RWPE2 (cell line): ENCODE measurements at regions not wholly inside any gene's neighbourhood (a gene's known extent, or its start where the extent isn't known, plus 50 kb on each side); places are given as distances from the start of the nearest gene placed in this dataset.

Source experiments
- ATAC-seq: fragments of 200-7000 bp; cut with Tn5 transposase; 3 replicates; pipeline ENCODE4 v1.9.1; 2021; ENCODE audit warnings: low read depth
- DNase-seq: peaks from one replicate; pipeline ENCODE4 v3.0.0-alpha.2; 2020; ENCODE audit warnings: low spot score
- H3K27ac ChIP-seq: fragments of 450-650 bp; 2 replicates; pipeline ENCODE4 v1.5.1; 2017; ENCODE audit warnings: mild to moderate bottlenecking; ENCODE audit not compliant: poor library complexity, severe bottlenecking
- H3K27me3 ChIP-seq: fragments of 250-450 bp; sonication (Bioruptor Pico); 2 replicates; pipeline ENCODE4 v1.5.1; 2021; ENCODE audit warnings: mild to moderate bottlenecking, moderate library complexity; ENCODE audit not compliant: insufficient read depth, poor library complexity, severe bottlenecking
- H3K36me3 ChIP-seq: fragments of 250-450 bp; sonication (Bioruptor Pico); 2 replicates; pipeline ENCODE4 v1.5.1; 2020; ENCODE audit warnings: low read depth, mild to moderate bottlenecking, moderate library complexity
- H3K4me1 ChIP-seq: fragments of 250-450 bp; sonication (Bioruptor Pico); 2 replicates; pipeline ENCODE4 v1.5.1; 2021; ENCODE audit warnings: mild to moderate bottlenecking, moderate library complexity; ENCODE audit not compliant: insufficient read depth, poor library complexity, severe bottlenecking
- H3K4me3 ChIP-seq: fragments of 250-450 bp; sonication (Bioruptor Pico); 2 replicates; pipeline ENCODE4 v1.5.1; 2021; ENCODE audit warnings: mild to moderate bottlenecking, moderate library complexity; ENCODE audit not compliant: severe bottlenecking
- H3K9me3 ChIP-seq: fragments of 250-450 bp; sonication (Bioruptor Pico); 2 replicates; pipeline ENCODE4 v1.5.1; 2021; ENCODE audit warnings: mild to moderate bottlenecking, moderate library complexity; ENCODE audit not compliant: severe bottlenecking
- TF ChIP-seq, protein P1 (sequence below): fragments of 450-650 bp; IDR thresholded peaks from one replicate; pipeline ENCODE4 v1.5.1; 2017; ENCODE audit warnings: mild to moderate bottlenecking, moderate library complexity; ENCODE audit not compliant: poor library complexity, severe bottlenecking

DNA sequence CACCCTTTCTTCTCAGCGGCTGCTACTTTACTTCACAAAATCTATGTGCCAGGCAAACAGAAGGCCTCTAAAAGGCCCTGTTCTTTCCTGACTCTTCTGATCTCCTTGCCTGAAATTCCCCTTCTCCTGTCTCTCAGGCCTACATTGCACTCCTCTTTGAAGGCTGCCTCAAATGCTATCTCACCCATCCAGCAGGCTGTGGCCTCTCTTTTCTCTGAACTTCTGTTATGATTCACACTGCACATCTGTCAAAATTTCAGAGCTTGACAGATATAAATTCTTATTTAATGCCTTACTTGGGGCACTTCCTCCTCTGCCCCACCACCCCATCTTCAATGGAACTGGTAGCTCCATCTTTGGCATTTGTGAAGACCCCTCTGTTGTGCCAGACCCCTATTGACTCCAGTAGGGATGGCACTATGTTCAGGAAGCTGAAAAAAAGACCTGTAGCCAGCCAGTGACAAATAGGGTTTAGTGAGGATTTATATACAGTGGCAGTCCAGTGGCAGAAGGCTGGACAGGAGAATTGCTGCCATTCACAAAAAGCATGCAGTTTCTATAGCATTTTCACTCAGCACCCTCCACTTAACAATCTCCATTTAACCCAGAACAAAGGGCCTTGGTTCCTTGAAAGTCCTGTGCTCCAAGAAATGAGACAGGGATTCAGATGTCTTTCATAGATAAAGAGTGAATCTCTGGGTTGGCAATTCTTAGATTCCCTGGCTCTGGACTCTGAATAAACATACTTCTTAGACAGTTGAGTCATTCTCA is 415.8 kb upstream of the GRM7 start:
- ATAC-seq (0 out of 3 replicates have a peak, but pooled peaks have one; percentile 21), DNase-seq (no peak)
- TF ChIP-seq, protein P1, sequence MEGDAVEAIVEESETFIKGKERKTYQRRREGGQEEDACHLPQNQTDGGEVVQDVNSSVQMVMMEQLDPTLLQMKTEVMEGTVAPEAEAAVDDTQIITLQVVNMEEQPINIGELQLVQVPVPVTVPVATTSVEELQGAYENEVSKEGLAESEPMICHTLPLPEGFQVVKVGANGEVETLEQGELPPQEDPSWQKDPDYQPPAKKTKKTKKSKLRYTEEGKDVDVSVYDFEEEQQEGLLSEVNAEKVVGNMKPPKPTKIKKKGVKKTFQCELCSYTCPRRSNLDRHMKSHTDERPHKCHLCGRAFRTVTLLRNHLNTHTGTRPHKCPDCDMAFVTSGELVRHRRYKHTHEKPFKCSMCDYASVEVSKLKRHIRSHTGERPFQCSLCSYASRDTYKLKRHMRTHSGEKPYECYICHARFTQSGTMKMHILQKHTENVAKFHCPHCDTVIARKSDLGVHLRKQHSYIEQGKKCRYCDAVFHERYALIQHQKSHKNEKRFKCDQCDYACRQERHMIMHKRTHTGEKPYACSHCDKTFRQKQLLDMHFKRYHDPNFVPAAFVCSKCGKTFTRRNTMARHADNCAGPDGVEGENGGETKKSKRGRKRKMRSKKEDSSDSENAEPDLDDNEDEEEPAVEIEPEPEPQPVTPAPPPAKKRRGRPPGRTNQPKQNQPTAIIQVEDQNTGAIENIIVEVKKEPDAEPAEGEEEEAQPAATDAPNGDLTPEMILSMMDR, result no peak
- no peaks in the 10 kb centered on the region for H3K36me3 ChIP-seq
- no peaks in the 10 kb centered on the region for H3K27me3 ChIP-seq
- no peaks in the 10 kb centered on the region for H3K9me3 ChIP-seq
- H3K4me3 ChIP-seq, result no peak overlapping the region
- no peak overlapping the region for H3K27ac ChIP-seq
- no peaks in the 10 kb centered on the region for H3K4me1 ChIP-seq

DNA sequence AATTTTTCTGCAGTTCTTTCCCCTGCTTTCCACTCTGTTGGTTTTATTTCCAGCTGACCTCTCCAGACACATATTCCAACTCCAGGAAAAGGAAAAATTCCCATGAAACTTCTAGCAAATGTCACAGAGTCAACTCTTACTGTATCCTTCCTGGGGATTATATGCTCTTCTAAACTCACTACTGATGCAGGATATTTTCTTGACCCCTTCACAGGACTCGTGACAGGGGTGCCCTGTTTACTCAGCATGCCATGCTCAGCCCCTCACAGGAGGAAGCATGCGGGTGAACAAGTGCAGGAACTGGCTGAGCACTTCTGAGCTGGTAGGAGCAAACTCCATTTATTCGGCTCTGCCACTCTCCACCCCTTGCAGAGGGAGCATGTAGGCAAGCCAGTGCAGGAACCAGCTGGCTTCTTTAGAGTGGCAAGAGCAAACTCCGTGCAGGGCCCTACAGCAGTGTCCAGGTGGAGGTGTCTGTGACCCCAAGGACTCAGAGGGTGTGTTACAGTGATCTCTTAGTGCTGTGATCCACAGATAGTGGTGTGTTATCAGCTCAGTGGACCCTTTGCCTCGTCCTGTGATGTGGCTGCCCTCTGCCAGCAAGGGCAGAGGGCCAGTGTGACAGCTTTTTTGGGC is 413.6 kb upstream of the GRM7 start:
- no peaks in the 10 kb centered on the region for H3K4me1 ChIP-seq
- no peaks in the 10 kb centered on the region for H3K9me3 ChIP-seq
- H3K4me3 ChIP-seq, result no peak overlapping the region
- no peak overlapping the region for H3K27ac ChIP-seq
- no peaks in the 10 kb centered on the region for H3K27me3 ChIP-seq
- no peak; the same call in 2 of the 3 replicates for ATAC-seq
- H3K36me3 ChIP-seq, result no peaks in the 10 kb centered on the region
- TF ChIP-seq, protein P1, result no peak
- DNase-seq, result no peak

DNA sequence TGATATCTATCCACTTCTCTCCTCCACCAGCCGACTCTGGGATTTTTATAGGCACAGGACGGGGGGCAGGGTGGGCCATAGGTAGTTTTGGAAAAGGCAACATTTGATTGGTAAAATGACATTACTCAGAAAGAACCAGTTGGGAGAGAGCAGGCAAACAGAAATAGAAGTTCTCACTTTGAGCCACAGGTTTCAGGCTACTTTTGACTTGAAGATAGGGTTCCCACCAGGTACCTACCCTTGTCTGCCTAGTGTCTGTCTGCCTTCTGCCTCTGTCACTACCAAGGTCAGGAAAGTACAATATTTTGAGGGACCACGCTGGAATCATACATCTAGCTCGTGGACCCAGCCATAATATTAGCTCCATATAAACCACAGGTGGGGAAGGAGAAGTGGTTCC is 412.9 kb upstream of the GRM7 start:
- H3K9me3 ChIP-seq, result no peaks in the 10 kb centered on the region
- no peak overlapping the region for H3K4me3 ChIP-seq
- no peaks in the 10 kb centered on the region for H3K4me1 ChIP-seq
- H3K27me3 ChIP-seq, result no peaks in the 10 kb centered on the region
- H3K27ac ChIP-seq, result no peak overlapping the region
- TF ChIP-seq, protein P1, result no peak
- ATAC-seq, result no peak
- DNase-seq, result no peak
- H3K36me3 ChIP-seq, result no peaks in the 10 kb centered on the region

DNA sequence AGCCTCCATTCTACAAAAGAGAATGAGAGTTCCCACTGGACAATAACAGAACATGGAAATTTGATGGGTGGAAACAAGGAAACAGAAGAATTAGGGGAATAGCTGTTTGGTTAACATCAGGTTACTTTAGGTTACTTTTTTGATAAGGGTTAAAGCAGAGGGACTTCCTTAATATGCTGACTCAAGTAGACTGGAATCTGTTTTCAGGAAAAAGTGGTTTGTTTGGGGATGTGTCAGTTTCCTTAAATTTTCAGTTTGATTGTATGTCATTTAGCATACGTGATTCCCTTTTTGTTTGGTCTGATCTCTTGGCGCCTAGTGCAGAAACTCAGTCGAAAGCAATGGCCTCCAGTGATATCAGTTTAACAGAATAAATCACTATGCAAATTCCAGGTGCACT is 411.8 kb upstream of the GRM7 start:
- Histone ChIP-seq H3K27ac (no peak overlapping the region), H3K4me1 (no peaks in the 10 kb centered on the region), H3K36me3 (no peaks in the 10 kb centered on the region), H3K9me3 (no peaks in the 10 kb centered on the region), H3K27me3 (no peaks in the 10 kb centered on the region), H3K4me3 (no peak overlapping the region)
- ATAC-seq (no peak), DNase-seq (no peak)
- TF ChIP-seq, protein P1, result no peak

DNA sequence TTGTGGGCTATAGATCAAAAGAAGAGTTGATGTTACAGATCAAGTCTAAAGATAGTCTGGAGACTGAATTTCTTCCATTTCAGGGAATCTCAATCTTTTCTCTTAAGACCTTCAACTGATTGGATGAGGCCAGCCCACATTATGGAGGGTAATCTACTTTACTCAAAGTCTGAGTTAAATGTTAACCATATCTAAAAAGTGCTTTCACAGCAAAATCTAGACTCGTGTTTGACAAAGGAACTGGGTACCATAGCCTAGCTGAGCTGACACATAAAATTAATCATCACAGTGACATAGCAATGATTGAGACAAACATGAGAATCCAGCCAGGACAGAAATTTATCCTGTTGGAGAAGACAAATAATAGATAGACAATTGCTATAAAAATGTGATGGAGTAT is 407.9 kb upstream of the GRM7 start:
- Histone ChIP-seq H3K9me3 (peaks cover 2% of the 10 kb centered on the region), H3K4me1 (no peaks in the 10 kb centered on the region), H3K36me3 (no peaks in the 10 kb centered on the region), H3K27ac (no peak overlapping the region), H3K4me3 (no peak overlapping the region), H3K27me3 (no peaks in the 10 kb centered on the region)
- ATAC-seq (no peak), DNase-seq (no peak)
- TF ChIP-seq, protein P1, result no peak
